HepG2 (cell line): ENCODE measurements at regions not wholly inside any gene's neighbourhood (a gene's known extent, or its start where the extent isn't known, plus 50 kb on each side); places are given as distances from the start of the nearest gene placed in this dataset.

ENCODE experiments used
- ATAC-seq: fragments of 200-7000 bp; cut with Tn5 transposase; 3 replicates; pipeline ENCODE4 v1.9.1; 2020; ENCODE audit warnings: mild to moderate bottlenecking, moderate library complexity
- BruUV-seq: library from RNA; stranded (reverse); fragments of 400-500 nt; replicated peaks from 2 replicates; lab custom pipeline; 2021; lab: Mats Ljungman, UMichigan
- CTCF ChIA-PET: fragments of 300-600 bp; formaldehyde crosslinking; extraction: SDS; loops from one replicate; lab custom pipeline; 2021; ENCODE audit warnings: low total read pairs, inconsistent platforms, low intra/inter-chr PET ratio; lab: Yijun Ruan, JAX
- POLR2A ChIA-PET: fragments of 350-600 bp; sonication (Branson Sonifier 250); formaldehyde crosslinking; loops from one replicate; lab custom pipeline; 2020; ENCODE audit warnings: antibody characterized with exemption, inconsistent platforms; lab: Yijun Ruan, JAX
- DNase-seq: peaks from one replicate; pipeline ENCODE4 v3.0.0-alpha.2; 2015; ENCODE audit warnings: low spot score
- FAIRE-seq: peaks from 3 replicates; lab custom pipeline; 2011; peaks lifted over from hg19 to GRCh38; lab: Jason Lieb, UNC
- H2AFZ ChIP-seq: one replicate; pipeline ENCODE4 v1.6.1; 2011; ENCODE audit warnings: low read length, inconsistent platforms
- H3K27ac ChIP-seq: fragments of 300-600 bp; 3 replicates; pipeline ENCODE4 v1.8.0; 2011; ENCODE audit warnings: mixed run types, mild to moderate bottlenecking, mixed read lengths, low read length, inconsistent platforms; ENCODE audit not compliant: insufficient read depth; ENCODE audit errors: extremely low read length
- H3K27me3 ChIP-seq, 2 experiments: fragments of 200-600 bp in 1 of 2; 2 replicates in 1 of 2; 3 replicates in 1 of 2; pipeline versions ENCODE4 v1.6.0 to v1.8.0; 2011; ENCODE audit warnings: low read length in 2 of 2, mild to moderate bottlenecking in 2 of 2, moderate library complexity in 2 of 2, inconsistent platforms in 1 of 2; ENCODE audit not compliant: insufficient read depth in 2 of 2, control insufficient read depth in 1 of 2
- H3K36me3 ChIP-seq, 2 experiments: fragments of 200-600 bp in 1 of 2; replicated peaks in 1 of 2; 2 replicates in 1 of 2; 3 replicates in 1 of 2; pipeline versions ENCODE4 v1.5.1 to v1.8.0; 2011; ENCODE audit warnings: low read length in 2 of 2, inconsistent platforms in 1 of 2; ENCODE audit not compliant: insufficient read depth in 2 of 2, control insufficient read depth in 1 of 2
- H3K4me1 ChIP-seq: 2 replicates; pipeline ENCODE4 v1.5.1; 2012; ENCODE audit warnings: low read length, inconsistent platforms; ENCODE audit not compliant: insufficient read depth
- H3K4me2 ChIP-seq: 2 replicates; pipeline ENCODE4 v1.6.0; 2011; ENCODE audit warnings: low read depth, low read length, inconsistent platforms
- H3K4me3 ChIP-seq, 3 experiments: fragments of 200-600 bp in 1 of 3; sonication (generic), shearing (Covaris generic) in 1 of 3; replicated peaks in 1 of 3; 2 replicates each; pipeline ENCODE4 v1.5.1; 2011 to 2016; ENCODE audit warnings: low read length in 3 of 3, inconsistent platforms in 2 of 3, low read depth in 2 of 3, mild to moderate bottlenecking in 2 of 3, control low read depth in 1 of 3, mixed read lengths in 1 of 3; ENCODE audit not compliant: insufficient read depth in 1 of 3
- H3K79me2 ChIP-seq: one replicate; pipeline ENCODE4 v1.6.1; 2011; ENCODE audit warnings: low read length, inconsistent platforms; ENCODE audit not compliant: insufficient read depth
- H3K9ac ChIP-seq: 2 replicates; pipeline ENCODE4 v1.6.0; 2011; ENCODE audit warnings: mild to moderate bottlenecking, low read depth, low read length, inconsistent platforms; ENCODE audit not compliant: insufficient read depth
- H3K9me3 ChIP-seq: 2 replicates; pipeline ENCODE4 v1.5.1; 2012; ENCODE audit warnings: mild to moderate bottlenecking, low read length
- H4K20me1 ChIP-seq: 2 replicates; pipeline ENCODE4 v1.6.0; 2011; ENCODE audit warnings: inconsistent platforms, mild to moderate bottlenecking, low read length, moderate library complexity; ENCODE audit not compliant: insufficient read depth
- LCORL ChIP-seq, 2 experiments: fragments of 450-650 bp in 1 of 2; sonication (generic) in 1 of 2; formaldehyde crosslinking in 1 of 2; IDR thresholded peaks; 2 replicates each; pipeline versions ENCODE4 v1.5.0 to v1.6.1; 2017 to 2020; ENCODE audit warnings: antibody characterized with exemption in 1 of 2, missing genetic modification reagents in 1 of 2
- NFE2L2 ChIP-seq: fragments of 150-350 bp; IDR thresholded peaks from 2 replicates; pipeline ENCODE4 v1.6.1; 2014; ENCODE audit warnings: low read length
- NRL ChIP-seq: sonication (generic); formaldehyde crosslinking; IDR thresholded peaks from 2 replicates; pipeline ENCODE4 v1.5.0; 2020; ENCODE audit warnings: missing genetic modification reagents, mild to moderate bottlenecking, moderate library complexity, borderline replicate concordance
- ZFP37 ChIP-seq: sonication (generic); formaldehyde crosslinking; IDR thresholded peaks from 2 replicates; pipeline ENCODE4 v1.4.0; 2020; ENCODE audit warnings: missing genetic modification reagents, borderline replicate concordance
- ZNF224 ChIP-seq: sonication (generic); formaldehyde crosslinking; IDR thresholded peaks from 2 replicates; pipeline ENCODE4 v1.5.0; 2020; ENCODE audit warnings: mild to moderate bottlenecking, missing genetic modification reagents
- ZNF326 ChIP-seq: sonication (generic); formaldehyde crosslinking; IDR thresholded peaks from 2 replicates; pipeline ENCODE4 v1.4.0; 2020; ENCODE audit warnings: missing genetic modification reagents, borderline replicate concordance
- ZNF484 ChIP-seq: sonication (generic); formaldehyde crosslinking; IDR thresholded peaks from 2 replicates; pipeline ENCODE4 v1.5.1; 2020; ENCODE audit warnings: mild to moderate bottlenecking, low read depth, missing genetic modification reagents, borderline replicate concordance
- ZNF510 ChIP-seq: sonication (generic); formaldehyde crosslinking; IDR thresholded peaks from 2 replicates; pipeline ENCODE4 v1.4.0; 2020; ENCODE audit warnings: low read depth, mild to moderate bottlenecking, missing genetic modification reagents
- ZNF788 ChIP-seq: sonication (generic); formaldehyde crosslinking; IDR thresholded peaks from 2 replicates; pipeline ENCODE4 v1.5.0; 2020; ENCODE audit warnings: mild to moderate bottlenecking, missing genetic modification reagents, borderline replicate concordance
- WGBS: methylation state at CpG from one replicate; pipeline ENCODE4 v1.1.6; 2017; ENCODE audit warnings: low lambda C conversion rate; 5-methylcytosine and 5-hydroxymethylcytosine counted together
- in situ Hi-C: cut with HindIII; loops from 2 replicates; pipeline ENCODE4 v1.10.0; 2017; ENCODE audit warnings: low pct_unique_long_range_greater_than_20kb; ENCODE audit not compliant: extremely low pct_ligation_motif_present
- intact Hi-C: fragments of 100-400 bp; cut with micrococcal nuclease; formaldehyde crosslinking; loops from one replicate; pipeline ENCODE4 v1.10.0; 2022; ENCODE audit not compliant: unreplicated experiment
- TF ChIP-seq, protein P1 (sequence below): sonication (generic); formaldehyde crosslinking; IDR thresholded peaks from 2 replicates; pipeline ENCODE4 v1.4.0; 2020; ENCODE audit warnings: missing genetic modification reagents, low read depth, mild to moderate bottlenecking, borderline replicate concordance
- TF ChIP-seq, protein P2 (sequence below): sonication (generic); formaldehyde crosslinking; conservative IDR thresholded peaks from 2 replicates; pipeline ENCODE4 v1.5.0; 2020; ENCODE audit warnings: missing genetic modification reagents
- TF ChIP-seq, protein P3 (sequence below): sonication (generic); formaldehyde crosslinking; IDR thresholded peaks from 2 replicates; pipeline ENCODE4 v1.4.0; 2020; ENCODE audit warnings: missing genetic modification reagents
- TF ChIP-seq, protein P4 (sequence below): sonication (generic); formaldehyde crosslinking; IDR thresholded peaks from 2 replicates; pipeline ENCODE4 v1.4.0; 2020; ENCODE audit warnings: missing genetic modification reagents

DNA sequence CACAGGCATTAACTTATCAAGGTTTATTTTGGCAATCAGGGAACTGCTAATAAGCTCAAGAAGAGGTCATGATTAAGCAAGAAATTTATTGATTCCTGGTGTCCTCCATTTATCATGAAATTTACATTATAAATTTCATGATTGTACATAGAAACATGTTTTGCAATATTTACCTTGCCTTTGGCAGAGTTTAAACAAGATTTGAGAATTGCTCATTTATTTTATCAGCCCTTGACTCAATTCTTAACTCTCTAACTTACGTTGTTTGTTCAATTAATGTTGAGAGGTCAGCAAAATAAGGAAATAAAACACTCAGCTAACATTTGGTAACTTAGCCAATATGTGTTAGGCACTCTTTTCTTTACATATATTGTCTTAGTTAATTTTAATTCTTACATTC, 286.6 kb downstream of the SLC7A11 start:
- ChIA-PET POLR2A (no interaction called here), CTCF (no interaction called here)
- intact Hi-C loops, result no loop called here
- no peaks in the 10 kb centered on the region for H3K4me1 ChIP-seq
- no peaks in the 10 kb centered on the region for H4K20me1 ChIP-seq
- no peaks in the 10 kb centered on the region for H3K27me3 ChIP-seq
- H2AFZ ChIP-seq, result no peak overlapping the region
- DNase-seq (no peak), ATAC-seq (no peak), FAIRE-seq (no peak)
- H3K9me3 ChIP-seq, result no peaks in the 10 kb centered on the region
- 32% methylated on average over 1 of the region's 1 CpG for WGBS
- no peak overlapping the region for H3K4me3 ChIP-seq
- H3K4me2 ChIP-seq, result no peak overlapping the region
- no peaks in the 10 kb centered on the region for H3K79me2 ChIP-seq
- in situ Hi-C loops, result no loop called here
- no peak overlapping the region for H3K27ac ChIP-seq
- H3K36me3 ChIP-seq, result no peaks in the 10 kb centered on the region
- no peak overlapping the region for H3K9ac ChIP-seq
- no peak for TF ChIP-seq ZNF788 (CRISPR knock-in tag)
- no peak for TF ChIP-seq ZNF510
- TF ChIP-seq, protein P1, sequence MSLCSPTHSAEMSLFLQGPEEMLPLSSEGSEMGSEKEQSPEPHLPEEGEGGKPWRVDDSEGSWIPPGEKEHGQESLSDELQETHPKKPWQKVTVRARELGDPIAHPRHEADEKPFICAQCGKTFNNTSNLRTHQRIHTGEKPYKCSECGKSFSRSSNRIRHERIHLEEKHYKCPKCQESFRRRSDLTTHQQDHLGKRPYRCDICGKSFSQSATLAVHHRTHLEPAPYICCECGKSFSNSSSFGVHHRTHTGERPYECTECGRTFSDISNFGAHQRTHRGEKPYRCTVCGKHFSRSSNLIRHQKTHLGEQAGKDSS, result no peak
- no peak for TF ChIP-seq ZFP37 (CRISPR knock-in tag)
- TF ChIP-seq ZNF326 (CRISPR knock-in tag), result no peak
- TF ChIP-seq, protein P2, sequence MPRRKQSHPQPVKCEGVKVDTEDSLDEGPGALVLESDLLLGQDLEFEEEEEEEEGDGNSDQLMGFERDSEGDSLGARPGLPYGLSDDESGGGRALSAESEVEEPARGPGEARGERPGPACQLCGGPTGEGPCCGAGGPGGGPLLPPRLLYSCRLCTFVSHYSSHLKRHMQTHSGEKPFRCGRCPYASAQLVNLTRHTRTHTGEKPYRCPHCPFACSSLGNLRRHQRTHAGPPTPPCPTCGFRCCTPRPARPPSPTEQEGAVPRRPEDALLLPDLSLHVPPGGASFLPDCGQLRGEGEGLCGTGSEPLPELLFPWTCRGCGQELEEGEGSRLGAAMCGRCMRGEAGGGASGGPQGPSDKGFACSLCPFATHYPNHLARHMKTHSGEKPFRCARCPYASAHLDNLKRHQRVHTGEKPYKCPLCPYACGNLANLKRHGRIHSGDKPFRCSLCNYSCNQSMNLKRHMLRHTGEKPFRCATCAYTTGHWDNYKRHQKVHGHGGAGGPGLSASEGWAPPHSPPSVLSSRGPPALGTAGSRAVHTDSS (CRISPR knock-in tag), result no peak
- TF ChIP-seq, protein P3, sequence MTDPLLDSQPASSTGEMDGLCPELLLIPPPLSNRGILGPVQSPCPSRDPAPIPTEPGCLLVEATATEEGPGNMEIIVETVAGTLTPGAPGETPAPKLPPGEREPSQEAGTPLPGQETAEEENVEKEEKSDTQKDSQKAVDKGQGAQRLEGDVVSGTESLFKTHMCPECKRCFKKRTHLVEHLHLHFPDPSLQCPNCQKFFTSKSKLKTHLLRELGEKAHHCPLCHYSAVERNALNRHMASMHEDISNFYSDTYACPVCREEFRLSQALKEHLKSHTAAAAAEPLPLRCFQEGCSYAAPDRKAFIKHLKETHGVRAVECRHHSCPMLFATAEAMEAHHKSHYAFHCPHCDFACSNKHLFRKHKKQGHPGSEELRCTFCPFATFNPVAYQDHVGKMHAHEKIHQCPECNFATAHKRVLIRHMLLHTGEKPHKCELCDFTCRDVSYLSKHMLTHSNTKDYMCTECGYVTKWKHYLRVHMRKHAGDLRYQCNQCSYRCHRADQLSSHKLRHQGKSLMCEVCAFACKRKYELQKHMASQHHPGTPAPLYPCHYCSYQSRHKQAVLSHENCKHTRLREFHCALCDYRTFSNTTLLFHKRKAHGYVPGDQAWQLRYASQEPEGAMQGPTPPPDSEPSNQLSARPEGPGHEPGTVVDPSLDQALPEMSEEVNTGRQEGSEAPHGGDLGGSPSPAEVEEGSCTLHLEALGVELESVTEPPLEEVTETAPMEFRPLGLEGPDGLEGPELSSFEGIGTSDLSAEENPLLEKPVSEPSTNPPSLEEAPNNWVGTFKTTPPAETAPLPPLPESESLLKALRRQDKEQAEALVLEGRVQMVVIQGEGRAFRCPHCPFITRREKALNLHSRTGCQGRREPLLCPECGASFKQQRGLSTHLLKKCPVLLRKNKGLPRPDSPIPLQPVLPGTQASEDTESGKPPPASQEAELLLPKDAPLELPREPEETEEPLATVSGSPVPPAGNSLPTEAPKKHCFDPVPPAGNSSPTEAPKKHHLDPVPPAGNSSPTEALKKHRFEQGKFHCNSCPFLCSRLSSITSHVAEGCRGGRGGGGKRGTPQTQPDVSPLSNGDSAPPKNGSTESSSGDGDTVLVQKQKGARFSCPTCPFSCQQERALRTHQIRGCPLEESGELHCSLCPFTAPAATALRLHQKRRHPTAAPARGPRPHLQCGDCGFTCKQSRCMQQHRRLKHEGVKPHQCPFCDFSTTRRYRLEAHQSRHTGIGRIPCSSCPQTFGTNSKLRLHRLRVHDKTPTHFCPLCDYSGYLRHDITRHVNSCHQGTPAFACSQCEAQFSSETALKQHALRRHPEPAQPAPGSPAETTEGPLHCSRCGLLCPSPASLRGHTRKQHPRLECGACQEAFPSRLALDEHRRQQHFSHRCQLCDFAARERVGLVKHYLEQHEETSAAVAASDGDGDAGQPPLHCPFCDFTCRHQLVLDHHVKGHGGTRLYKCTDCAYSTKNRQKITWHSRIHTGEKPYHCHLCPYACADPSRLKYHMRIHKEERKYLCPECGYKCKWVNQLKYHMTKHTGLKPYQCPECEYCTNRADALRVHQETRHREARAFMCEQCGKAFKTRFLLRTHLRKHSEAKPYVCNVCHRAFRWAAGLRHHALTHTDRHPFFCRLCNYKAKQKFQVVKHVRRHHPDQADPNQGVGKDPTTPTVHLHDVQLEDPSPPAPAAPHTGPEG (CRISPR knock-in tag), result no peak
- no peak for TF ChIP-seq ZNF224 (CRISPR knock-in tag)
- TF ChIP-seq NRL (CRISPR knock-in tag), result no peak
- no peak for TF ChIP-seq ZNF484 (CRISPR knock-in tag)
- TF ChIP-seq NFE2L2, result no peak
- TF ChIP-seq, protein P4, sequence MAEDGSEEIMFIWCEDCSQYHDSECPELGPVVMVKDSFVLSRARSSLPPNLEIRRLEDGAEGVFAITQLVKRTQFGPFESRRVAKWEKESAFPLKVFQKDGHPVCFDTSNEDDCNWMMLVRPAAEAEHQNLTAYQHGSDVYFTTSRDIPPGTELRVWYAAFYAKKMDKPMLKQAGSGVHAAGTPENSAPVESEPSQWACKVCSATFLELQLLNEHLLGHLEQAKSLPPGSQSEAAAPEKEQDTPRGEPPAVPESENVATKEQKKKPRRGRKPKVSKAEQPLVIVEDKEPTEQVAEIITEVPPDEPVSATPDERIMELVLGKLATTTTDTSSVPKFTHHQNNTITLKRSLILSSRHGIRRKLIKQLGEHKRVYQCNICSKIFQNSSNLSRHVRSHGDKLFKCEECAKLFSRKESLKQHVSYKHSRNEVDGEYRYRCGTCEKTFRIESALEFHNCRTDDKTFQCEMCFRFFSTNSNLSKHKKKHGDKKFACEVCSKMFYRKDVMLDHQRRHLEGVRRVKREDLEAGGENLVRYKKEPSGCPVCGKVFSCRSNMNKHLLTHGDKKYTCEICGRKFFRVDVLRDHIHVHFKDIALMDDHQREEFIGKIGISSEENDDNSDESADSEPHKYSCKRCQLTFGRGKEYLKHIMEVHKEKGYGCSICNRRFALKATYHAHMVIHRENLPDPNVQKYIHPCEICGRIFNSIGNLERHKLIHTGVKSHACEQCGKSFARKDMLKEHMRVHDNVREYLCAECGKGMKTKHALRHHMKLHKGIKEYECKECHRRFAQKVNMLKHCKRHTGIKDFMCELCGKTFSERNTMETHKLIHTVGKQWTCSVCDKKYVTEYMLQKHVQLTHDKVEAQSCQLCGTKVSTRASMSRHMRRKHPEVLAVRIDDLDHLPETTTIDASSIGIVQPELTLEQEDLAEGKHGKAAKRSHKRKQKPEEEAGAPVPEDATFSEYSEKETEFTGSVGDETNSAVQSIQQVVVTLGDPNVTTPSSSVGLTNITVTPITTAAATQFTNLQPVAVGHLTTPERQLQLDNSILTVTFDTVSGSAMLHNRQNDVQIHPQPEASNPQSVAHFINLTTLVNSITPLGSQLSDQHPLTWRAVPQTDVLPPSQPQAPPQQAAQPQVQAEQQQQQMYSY (CRISPR knock-in tag), result no peak
- TF ChIP-seq LCORL (IDR thresholded peaks at IDR 0.05), result no peak
- TF ChIP-seq LCORL (CRISPR knock-in tag; IDR thresholded peaks at IDR 0.05), result no peak
- no TSS peak for BruUV-seq
